GM23248 (cell line): ENCODE measurements at regions not wholly inside any gene's neighbourhood (a gene's known extent, or its start where the extent isn't known, plus 50 kb on each side); places are given as distances from the start of the nearest gene placed in this dataset.

ENCODE experiments used
- EZH2 ChIP-seq: fragments of 200-600 bp; sonication (generic); IDR thresholded peaks from 2 replicates; pipeline ENCODE4 v1.6.1; 2018; ENCODE audit warnings: antibody characterized with exemption, mild to moderate bottlenecking; ENCODE audit not compliant: insufficient read depth, poor library complexity, severe bottlenecking
- EZH2phosphoT487 ChIP-seq: fragments of 200-600 bp; sonication (generic); IDR thresholded peaks from 2 replicates; pipeline ENCODE4 v1.6.1; 2018; ENCODE audit warnings: antibody characterized with exemption, moderate library complexity, mild to moderate bottlenecking, low read depth; ENCODE audit not compliant: insufficient read depth

DNA sequence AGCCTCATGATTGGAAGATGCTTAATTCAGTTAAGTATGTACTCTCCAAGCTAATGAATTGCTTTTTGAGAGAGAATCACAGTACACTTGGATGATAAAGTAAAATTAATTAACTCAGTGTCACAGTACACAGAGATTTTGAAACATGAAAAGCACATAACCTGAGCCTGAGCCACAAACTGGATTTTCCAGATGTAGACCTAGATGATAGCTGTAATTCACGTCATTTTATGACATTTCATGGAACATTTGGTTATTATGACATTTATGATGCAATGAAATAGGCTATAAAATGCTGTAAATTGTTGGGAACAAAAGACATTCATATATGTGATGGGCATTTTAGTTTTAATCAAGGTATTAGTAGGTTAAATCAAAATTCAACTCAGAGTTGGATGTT lies 983.7 kb downstream of the STPG2 start:
- TF ChIP-seq EZH2 (no peak), EZH2phosphoT487 (no peak)
